ENCODE measurements at regions not wholly inside any gene's neighbourhood (a gene's known extent, or its start where the extent isn't known, plus 50 kb on each side); places are given as distances from the start of the nearest gene placed in this dataset.

GRCh38 chr1:233485385-233485784, 128.5 kb upstream of the KCNK1 start:
- Mint-ChIP-seq H3K4me1 (no peaks in the 10 kb centered on the region), H3K27me3 (ENCODE audit: low read depth) (peaks cover 5% of the 10 kb centered on the region), H3K9me3 (peaks cover 8% of the 10 kb centered on the region), H3K36me3 (no peaks in the 10 kb centered on the region), H3K4me3 (no peak overlapping the region), H3K27ac (no peak overlapping the region)
- no peak for TF ChIP-seq CTCF (IDR thresholded peaks at IDR 0.05; ENCODE audit: unreplicated experiment)
- no peak for DNase-seq (ENCODE audit: low spot score in 2 of 2, unreplicated experiment in 2 of 2)

DNA sequence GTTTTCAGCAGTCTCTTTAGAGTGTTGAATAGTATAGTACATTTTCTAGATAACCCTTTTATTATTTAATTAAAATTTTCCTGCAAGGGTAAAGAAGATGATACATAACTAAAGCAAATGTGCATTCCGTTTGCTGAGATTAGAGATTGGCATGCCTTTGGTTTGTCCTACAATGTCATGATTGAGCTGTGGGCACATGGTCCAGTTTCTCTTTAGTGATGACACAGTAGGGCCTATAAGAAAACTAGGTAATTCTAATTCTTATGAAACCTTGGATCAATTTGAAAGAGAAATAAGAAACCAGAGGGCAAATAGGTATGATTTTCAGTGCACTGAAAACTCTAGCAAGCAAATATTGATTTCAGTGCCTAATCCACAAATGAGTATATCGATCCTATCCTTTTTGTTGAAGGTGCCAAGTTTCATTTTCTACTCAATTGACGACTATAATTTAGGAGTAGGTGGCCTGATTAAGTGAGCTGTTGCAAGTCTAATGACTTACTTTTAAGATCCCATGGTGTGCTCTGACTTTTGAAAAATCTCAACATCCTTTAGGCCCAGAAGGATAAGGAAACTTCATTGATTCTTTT, 128.0 kb upstream of the KCNK1 start:
- no peak overlapping the region for H3K27ac Mint-ChIP-seq
- H3K4me1 Mint-ChIP-seq = no peaks in the 10 kb centered on the region

DNA sequence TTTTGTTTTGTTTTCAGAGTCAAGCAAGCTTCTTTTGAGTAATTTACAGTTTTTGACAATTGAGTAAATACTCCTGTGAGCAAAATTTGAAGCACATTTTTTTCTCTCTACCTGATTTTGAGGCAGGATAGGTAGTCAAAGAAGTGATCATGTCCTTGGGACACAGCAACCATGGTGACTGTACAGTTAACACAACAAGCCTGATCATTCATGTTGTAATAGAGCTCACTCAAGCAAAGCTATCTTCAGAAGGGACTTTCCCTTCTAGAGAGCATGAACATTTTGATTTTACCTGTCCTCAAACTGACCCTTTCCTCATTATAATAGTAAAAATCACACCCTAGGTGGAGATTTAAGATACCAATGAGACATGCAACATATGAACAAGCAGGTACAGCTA, 126.5 kb upstream of the KCNK1 start:
- H3K9me3 Mint-ChIP-seq = peaks cover 8% of the 10 kb centered on the region
- TF ChIP-seq CTCF (IDR thresholded peaks at IDR 0.05; ENCODE audit: unreplicated experiment) = no peak
- H3K4me3 Mint-ChIP-seq = no peak overlapping the region
- DNase-seq (ENCODE audit: low spot score in 2 of 2, unreplicated experiment in 2 of 2) = no peak
- H3K4me1 Mint-ChIP-seq = no peaks in the 10 kb centered on the region
- H3K27ac Mint-ChIP-seq = no peak overlapping the region
- H3K27me3 Mint-ChIP-seq (ENCODE audit: low read depth) = peaks cover 5% of the 10 kb centered on the region
- H3K36me3 Mint-ChIP-seq = no peaks in the 10 kb centered on the region

More for the DNA sequence above, 128.0 kb upstream of the KCNK1 start:
- DNase-seq (ENCODE audit: low spot score in 2 of 2, unreplicated experiment in 2 of 2) = no peak
- peaks cover 8% of the 10 kb centered on the region for H3K9me3 Mint-ChIP-seq
- H3K27me3 Mint-ChIP-seq (ENCODE audit: low read depth) = peaks cover 5% of the 10 kb centered on the region
- H3K4me3 Mint-ChIP-seq = no peak overlapping the region
- TF ChIP-seq CTCF (IDR thresholded peaks at IDR 0.05; ENCODE audit: unreplicated experiment) = no peak
- no peaks in the 10 kb centered on the region for H3K36me3 Mint-ChIP-seq

DNA sequence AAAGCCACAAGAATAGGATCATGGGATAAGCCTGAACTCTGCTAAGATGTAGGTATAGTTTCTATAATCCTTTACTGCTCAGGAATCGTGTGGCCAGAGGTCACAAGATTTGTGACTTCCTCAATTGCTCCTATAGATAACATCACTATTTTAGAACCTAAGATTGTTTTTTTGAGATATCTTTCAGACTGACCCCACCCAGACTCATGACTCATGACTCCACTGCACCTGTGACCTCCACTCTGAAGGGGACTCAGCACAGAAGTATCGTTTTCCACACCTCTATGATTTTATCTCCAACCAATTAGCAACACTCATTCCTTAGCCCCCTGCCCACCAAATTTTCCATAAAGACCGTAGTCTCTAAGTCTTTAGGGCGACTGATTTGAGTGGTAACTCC, 124.5 kb upstream of the KCNK1 start:
- H3K4me3 Mint-ChIP-seq = no peak overlapping the region
- no peaks in the 10 kb centered on the region for H3K27me3 Mint-ChIP-seq (ENCODE audit: low read depth)
- H3K36me3 Mint-ChIP-seq = no peaks in the 10 kb centered on the region
- peaks cover 8% of the 10 kb centered on the region for H3K9me3 Mint-ChIP-seq
- no peaks in the 10 kb centered on the region for H3K4me1 Mint-ChIP-seq
- DNase-seq (ENCODE audit: low spot score in 2 of 2, unreplicated experiment in 2 of 2) = no peak
- H3K27ac Mint-ChIP-seq = no peak overlapping the region
- no peak for TF ChIP-seq CTCF (IDR thresholded peaks at IDR 0.05; ENCODE audit: unreplicated experiment)

GRCh38 chr1:233490488-233490887, 123.4 kb upstream of the KCNK1 start:
- Mint-ChIP-seq H3K27me3 (ENCODE audit: low read depth) (no peaks in the 10 kb centered on the region), H3K9me3 (peaks cover 8% of the 10 kb centered on the region), H3K27ac (no peak overlapping the region), H3K4me1 (no peaks in the 10 kb centered on the region), H3K36me3 (no peaks in the 10 kb centered on the region), H3K4me3 (no peak overlapping the region)
- TF ChIP-seq CTCF (IDR thresholded peaks at IDR 0.05; ENCODE audit: unreplicated experiment) = no peak
- DNase-seq (ENCODE audit: low spot score in 2 of 2, unreplicated experiment in 2 of 2) = no peak

All from mesothelial cell of epicardium (in vitro differentiated cells).